GM18867 (cell line): ENCODE measurements at regions not wholly inside any gene's neighbourhood (a gene's known extent, or its start where the extent isn't known, plus 50 kb on each side); places are given as distances from the start of the nearest gene placed in this dataset.

Source experiments
- ATAC-seq: cut with Tn5 transposase; IDR thresholded peaks from one replicate; pipeline ENCODE4 v1.9.1; 2021; ENCODE audit warnings: mild to moderate bottlenecking, moderate library complexity; ENCODE audit not compliant: unreplicated experiment

DNA sequence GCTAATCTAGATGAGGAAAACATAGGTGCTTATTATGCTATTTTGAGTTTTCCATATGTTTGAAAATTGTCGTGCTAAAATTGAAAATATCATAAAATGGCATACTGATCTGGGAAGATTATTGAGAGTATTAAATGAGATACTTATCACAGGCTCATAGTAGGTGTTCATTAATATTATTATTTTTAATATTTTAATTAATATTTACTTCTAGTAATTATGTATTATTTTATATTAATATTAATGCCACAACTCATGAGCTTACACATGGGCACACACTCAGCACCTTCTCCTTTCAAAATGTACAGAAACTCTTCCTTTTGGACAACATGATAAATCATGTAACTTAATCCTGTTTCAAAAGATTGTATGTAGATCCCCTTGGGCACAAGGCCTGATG, 223.6 kb downstream of the RAB28 start:
- no peak for ATAC-seq

DNA sequence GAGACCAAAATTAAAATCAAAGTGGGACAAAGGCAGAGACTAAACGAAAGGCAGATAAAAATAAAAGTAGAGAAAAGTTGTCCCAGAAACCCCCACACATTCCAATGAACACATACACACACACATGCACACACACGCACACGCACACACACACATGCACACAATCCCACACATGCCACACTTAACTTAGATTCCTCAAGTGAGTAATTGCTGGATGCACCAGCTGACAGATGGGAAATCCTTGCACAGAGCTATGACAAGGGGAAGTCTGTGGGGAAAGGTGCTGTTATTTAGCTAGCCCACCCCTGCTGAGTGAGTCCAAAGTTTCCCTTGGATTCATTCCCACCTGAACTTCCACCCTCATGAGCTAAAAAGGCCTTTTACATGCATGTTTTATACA, 233.9 kb downstream of the RAB28 start:
- ATAC-seq = no peak

GRCh38 chr4:13248621-13249298, 235.4 kb downstream of the RAB28 start:
- no peak for ATAC-seq

DNA sequence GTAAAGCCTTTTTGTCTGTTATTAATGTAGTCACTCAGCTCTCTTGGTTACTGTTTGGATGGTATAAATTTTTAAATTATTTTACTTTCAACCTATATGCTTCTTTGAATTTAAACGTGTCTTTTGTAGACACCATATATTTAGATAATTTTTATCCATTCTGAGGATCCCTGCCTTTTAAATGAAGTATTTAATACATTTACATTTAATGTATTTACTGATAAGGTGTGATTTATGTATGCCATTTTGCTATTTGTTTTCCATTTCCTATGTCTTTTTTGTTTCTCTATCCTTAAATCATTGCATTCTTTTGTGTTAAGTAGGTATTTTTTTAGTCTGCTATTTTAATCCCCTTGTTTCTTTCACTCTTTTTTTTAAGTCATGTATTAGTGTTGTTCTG, 238.0 kb downstream of the RAB28 start:
- no peak for ATAC-seq

- ATAC-seq = no peak
Measured at GRCh38 chr4:13244444-13244843, 239.7 kb downstream of the RAB28 start.

GRCh38 chr4:13243152-13243551, 241.0 kb downstream of the RAB28 start:
- no peak for ATAC-seq

- no peak for ATAC-seq
Measured at GRCh38 chr4:13240066-13240465, 244.1 kb downstream of the RAB28 start.

DNA sequence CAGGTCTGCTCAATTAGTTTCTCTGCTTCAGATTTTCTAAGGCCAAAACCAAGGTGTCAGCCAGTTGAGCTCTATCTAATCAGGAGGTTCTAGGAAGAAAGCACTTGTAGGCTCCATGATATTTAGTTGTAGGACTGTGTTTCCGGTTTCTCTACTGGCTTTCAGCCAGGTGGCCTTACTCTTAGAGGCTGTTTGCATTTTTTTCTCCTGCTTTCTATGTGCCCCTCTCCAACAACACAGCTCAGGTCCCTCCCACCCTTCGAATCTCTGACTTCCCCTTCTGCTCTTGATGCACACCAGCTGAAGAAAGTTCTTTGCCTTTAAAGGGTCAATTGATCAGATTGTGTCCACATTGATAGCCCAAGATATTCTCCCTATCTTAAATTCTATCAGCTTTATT, 245.2 kb downstream of the RAB28 start:
- ATAC-seq = no peak

GRCh38 chr4:13236485-13236884, 247.7 kb downstream of the RAB28 start:
- ATAC-seq = no peak

- no peak for ATAC-seq
Measured at GRCh38 chr4:13233755-13234154, 250.4 kb downstream of the RAB28 start.

DNA sequence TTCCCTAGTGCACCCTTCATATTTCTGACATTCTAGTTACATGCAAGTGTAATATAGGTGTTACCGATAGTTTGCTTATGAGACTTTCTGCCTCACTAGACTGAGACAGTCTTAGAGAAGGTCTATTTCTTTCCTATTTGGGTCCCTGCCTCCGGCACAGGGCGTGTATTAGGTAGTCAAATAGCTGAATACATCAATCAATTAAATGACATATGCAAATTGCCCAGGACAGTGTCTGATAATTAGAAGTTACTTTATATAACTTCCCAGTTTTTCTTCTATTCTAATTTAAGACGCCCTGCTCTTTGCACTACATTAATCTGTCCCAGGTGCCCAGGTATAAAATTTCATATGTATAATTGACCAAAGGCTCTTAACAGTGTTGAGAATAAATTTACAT, 264.2 kb downstream of the RAB28 start:
- no peak for ATAC-seq

GRCh38 chr4:13218326-13218958, 265.7 kb downstream of the RAB28 start:
- ATAC-seq = no peak

GRCh38 chr4:13215560-13215959, 268.6 kb downstream of the RAB28 start:
- ATAC-seq = no peak

DNA sequence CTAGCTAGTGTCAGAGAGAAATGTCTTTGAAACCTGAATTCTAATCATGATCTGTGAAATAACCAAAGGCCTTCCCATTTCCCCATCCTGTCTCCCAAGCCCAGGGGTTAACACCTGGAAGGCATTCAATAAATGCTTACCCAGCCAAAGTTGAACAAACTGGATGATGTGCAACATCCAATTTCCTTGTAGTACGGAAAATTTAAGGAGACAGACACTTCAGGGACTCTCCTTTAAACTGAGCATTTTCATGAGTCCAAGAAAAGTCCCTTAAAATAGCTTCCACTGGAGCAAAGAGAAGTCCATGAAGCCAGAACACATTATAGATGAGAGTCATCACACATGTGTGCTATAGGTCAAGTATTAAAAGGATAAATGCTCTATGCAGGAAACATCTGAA, 271.2 kb downstream of the RAB28 start:
- no peak for ATAC-seq

- ATAC-seq = no peak
Measured at GRCh38 chr4:13209600-13209999, 274.5 kb downstream of the RAB28 start.

- no peak for ATAC-seq
Measured at GRCh38 chr4:13208558-13209193, 275.5 kb downstream of the RAB28 start.

GRCh38 chr4:13207226-13207625, 276.9 kb downstream of the RAB28 start:
- ATAC-seq = no peak

DNA sequence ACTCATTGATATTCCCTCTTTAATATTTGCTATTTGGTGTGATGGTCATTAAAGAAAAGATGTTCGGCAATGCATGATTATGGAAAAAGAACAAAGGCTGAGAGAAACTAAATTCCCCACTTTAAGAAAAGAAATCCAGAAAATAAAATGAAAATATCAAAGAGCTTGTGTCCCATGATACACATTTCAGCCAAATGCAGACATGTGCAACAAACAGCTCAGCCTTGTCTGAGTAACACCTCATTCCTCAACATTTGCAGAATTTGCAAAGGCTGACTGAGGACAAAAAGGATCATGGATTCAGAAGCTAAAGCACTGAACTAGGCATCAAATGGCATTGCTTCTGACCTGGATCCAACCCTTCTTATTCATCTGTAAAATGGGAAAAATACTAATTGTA, 281.0 kb downstream of the RAB28 start:
- no peak for ATAC-seq

DNA sequence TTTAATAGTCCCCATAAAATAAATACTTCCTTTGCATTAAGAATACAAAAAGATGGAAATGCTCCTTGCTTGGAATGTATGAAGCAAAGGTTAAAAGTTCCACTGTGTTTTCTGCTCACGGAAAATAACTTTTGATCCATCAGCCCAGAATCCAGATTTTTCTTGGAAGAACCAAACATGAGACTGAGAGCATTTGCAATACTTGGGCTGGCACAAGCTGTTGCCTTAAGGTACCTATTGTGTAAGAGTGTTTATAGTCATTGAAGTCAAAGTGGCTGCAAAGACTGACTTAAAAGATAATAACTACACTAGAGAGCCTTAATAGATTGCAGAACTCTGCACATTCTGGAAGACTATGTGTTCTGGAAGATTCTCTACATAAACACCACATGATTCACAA, 281.4 kb downstream of the RAB28 start:
- no peak for ATAC-seq

GRCh38 chr4:13201241-13201640, 282.9 kb downstream of the RAB28 start:
- no peak for ATAC-seq

GRCh38 chr4:13196721-13197120, 287.4 kb downstream of the RAB28 start:
- no peak for ATAC-seq

- no peak for ATAC-seq
Measured at GRCh38 chr4:13193662-13194061, 290.5 kb downstream of the RAB28 start.
